Adrenal gland (tissue), 5 donors: ENCODE measurements at regions not wholly inside any gene's neighbourhood (a gene's known extent, or its start where the extent isn't known, plus 50 kb on each side); places are given as distances from the start of the nearest gene placed in this dataset.

Experiments
- POLR2A ChIP-seq, 2 donors: fragments of 450-650 bp; IDR thresholded peaks; one replicate each; pipeline ENCODE4 v1.6.1; 2017; ENCODE audit warnings: antibody characterized with exemption in 2 of 2, mild to moderate bottlenecking in 2 of 2, moderate library complexity in 1 of 2
- TF ChIP-seq, protein P1 (sequence below), 6 experiments: fragments of 450-650 bp in 4 of 6; fragments of 200-600 bp in 2 of 6; sonication (generic) in 1 of 6; IDR thresholded peaks; 1 replicate in 5 of 6; 2 replicates in 1 of 6; pipeline versions ENCODE4 v1.5.1 to v1.8.0; 2016 to 2021; ENCODE audit warnings: antibody characterized with exemption in 6 of 6, mild to moderate bottlenecking in 2 of 6, moderate library complexity in 1 of 6
- donor health status: DM: no; HTN: no; CAD: no.

DNA sequence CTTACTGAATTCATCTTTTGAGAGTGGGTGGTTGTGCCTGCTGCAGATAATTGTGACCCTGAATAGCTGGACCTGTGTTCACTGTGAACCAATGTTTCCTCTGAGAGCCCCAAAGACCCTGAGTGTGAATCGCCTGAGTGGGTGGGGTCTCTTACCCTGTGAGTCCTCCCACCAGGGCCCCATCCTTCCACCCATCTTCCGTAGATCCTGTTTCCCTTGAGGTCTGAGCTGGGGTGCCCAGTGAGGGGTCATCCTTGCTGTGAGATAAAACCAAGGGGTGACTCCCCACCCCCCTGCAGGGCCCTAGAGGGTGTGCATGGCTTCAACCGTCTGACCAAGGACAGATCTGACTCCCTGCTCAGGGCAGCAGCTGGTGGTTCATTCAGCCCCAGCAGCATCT lies 78.0 kb upstream of the ZNF479 start:
- TF ChIP-seq, protein P1, sequence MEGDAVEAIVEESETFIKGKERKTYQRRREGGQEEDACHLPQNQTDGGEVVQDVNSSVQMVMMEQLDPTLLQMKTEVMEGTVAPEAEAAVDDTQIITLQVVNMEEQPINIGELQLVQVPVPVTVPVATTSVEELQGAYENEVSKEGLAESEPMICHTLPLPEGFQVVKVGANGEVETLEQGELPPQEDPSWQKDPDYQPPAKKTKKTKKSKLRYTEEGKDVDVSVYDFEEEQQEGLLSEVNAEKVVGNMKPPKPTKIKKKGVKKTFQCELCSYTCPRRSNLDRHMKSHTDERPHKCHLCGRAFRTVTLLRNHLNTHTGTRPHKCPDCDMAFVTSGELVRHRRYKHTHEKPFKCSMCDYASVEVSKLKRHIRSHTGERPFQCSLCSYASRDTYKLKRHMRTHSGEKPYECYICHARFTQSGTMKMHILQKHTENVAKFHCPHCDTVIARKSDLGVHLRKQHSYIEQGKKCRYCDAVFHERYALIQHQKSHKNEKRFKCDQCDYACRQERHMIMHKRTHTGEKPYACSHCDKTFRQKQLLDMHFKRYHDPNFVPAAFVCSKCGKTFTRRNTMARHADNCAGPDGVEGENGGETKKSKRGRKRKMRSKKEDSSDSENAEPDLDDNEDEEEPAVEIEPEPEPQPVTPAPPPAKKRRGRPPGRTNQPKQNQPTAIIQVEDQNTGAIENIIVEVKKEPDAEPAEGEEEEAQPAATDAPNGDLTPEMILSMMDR (IDR thresholded peaks at IDR 0.05): no peak
- TF ChIP-seq POLR2A (IDR thresholded peaks at IDR 0.05): no peak
